ENCODE measurements at regions not wholly inside any gene's neighbourhood (a gene's known extent, or its start where the extent isn't known, plus 50 kb on each side); places are given as distances from the start of the nearest gene placed in this dataset.

GRCh38 chr19:5254944-5255343 is 85.7 kb downstream of the PTPRS start:
- peaks cover 3% of the 10 kb centered on the region for H3K4me1 Mint-ChIP-seq (ENCODE audit: low read depth, unreplicated experiment)
- peaks cover 12% of the 10 kb centered on the region for H3K9me3 Mint-ChIP-seq (ENCODE audit: unreplicated experiment)
- no peak for FAIRE-seq

GRCh38 chr19:5254543-5254942 is 86.1 kb downstream of the PTPRS start:
- Histone ChIP-seq H3K79me2 (ENCODE audit: insufficient read depth, low read length) (no peaks in the 10 kb centered on the region), H2AFZ (ENCODE audit: low read depth, low read length) (no peak overlapping the region), H3K27ac (ENCODE audit: low read depth, low read length) (no peak overlapping the region), H3K4me1 (ENCODE audit: insufficient read depth, low read length) (peaks cover 5% of the 10 kb centered on the region), H3K9ac (ENCODE audit: low read length) (no peak overlapping the region), H3K4me2 (ENCODE audit: low read length) (no peak overlapping the region), H3K36me3 (ENCODE audit: insufficient read depth, low read length) (peaks cover 6% of the 10 kb centered on the region), H4K20me1 (ENCODE audit: insufficient read depth, low read length) (no peaks in the 10 kb centered on the region), H3K27me3 (ENCODE audit: insufficient read depth, low read length) (no peaks in the 10 kb centered on the region), H3K9me3 (ENCODE audit: insufficient read depth, low read depth, low read length) (peaks cover 10% of the 10 kb centered on the region), H3K4me3 (ENCODE audit: insufficient read depth, low read depth, low read length) (no peak overlapping the region)
- Mint-ChIP-seq H3K27ac (ENCODE audit: unreplicated experiment) (no peak overlapping the region), H3K4me3 (ENCODE audit: unreplicated experiment) (no peak overlapping the region), H3K9me3 (ENCODE audit: unreplicated experiment) (peaks cover 12% of the 10 kb centered on the region), H3K27me3 (ENCODE audit: low read depth, unreplicated experiment) (no peaks in the 10 kb centered on the region), H3K36me3 (ENCODE audit: low read depth, unreplicated experiment) (peaks cover 44% of the 10 kb centered on the region), H3K4me1 (ENCODE audit: low read depth, unreplicated experiment) (peaks cover 3% of the 10 kb centered on the region)
- DNase-seq (ENCODE audit: low read depth) (no peak), FAIRE-seq (no peak)
- no peak for TF ChIP-seq CTCF (IDR thresholded peaks at IDR 0.05; ENCODE audit: insufficient read depth, low read depth, low read length)

More at GRCh38 chr19:5254944-5255343, 85.7 kb downstream of the PTPRS start:
- H3K27me3 Mint-ChIP-seq (ENCODE audit: low read depth, unreplicated experiment): no peaks in the 10 kb centered on the region
- H3K27ac ChIP-seq (ENCODE audit: low read depth, low read length): no peak overlapping the region
- H2AFZ ChIP-seq (ENCODE audit: low read depth, low read length): no peak overlapping the region
- no peak for DNase-seq (ENCODE audit: low read depth)
- H3K4me3 ChIP-seq (ENCODE audit: insufficient read depth, low read depth, low read length): no peak overlapping the region
- H3K9me3 ChIP-seq (ENCODE audit: insufficient read depth, low read depth, low read length): peaks cover 10% of the 10 kb centered on the region
- H4K20me1 ChIP-seq (ENCODE audit: insufficient read depth, low read length): no peaks in the 10 kb centered on the region
- TF ChIP-seq CTCF (IDR thresholded peaks at IDR 0.05; ENCODE audit: insufficient read depth, low read depth, low read length): no peak
- TF ChIP-seq EZH2 (IDR thresholded peaks at IDR 0.05; ENCODE audit: insufficient read depth, low read length): no peak
- H3K4me3 Mint-ChIP-seq (ENCODE audit: unreplicated experiment): no peak overlapping the region
- no peaks in the 10 kb centered on the region for H3K79me2 ChIP-seq (ENCODE audit: insufficient read depth, low read length)
- H3K4me1 ChIP-seq (ENCODE audit: insufficient read depth, low read length): peaks cover 5% of the 10 kb centered on the region
- H3K9ac ChIP-seq (ENCODE audit: low read length): no peak overlapping the region
- H3K4me2 ChIP-seq (ENCODE audit: low read length): no peak overlapping the region
- H3K36me3 Mint-ChIP-seq (ENCODE audit: low read depth, unreplicated experiment): peaks cover 41% of the 10 kb centered on the region
- H3K36me3 ChIP-seq (ENCODE audit: insufficient read depth, low read length): peaks cover 6% of the 10 kb centered on the region
- no peaks in the 10 kb centered on the region for H3K27me3 ChIP-seq (ENCODE audit: insufficient read depth, low read length)
- H3K27ac Mint-ChIP-seq (ENCODE audit: unreplicated experiment): no peak overlapping the region

GRCh38 chr19:5253406-5254110 is 87.1 kb downstream of the PTPRS start:
- peaks cover 12% of the 10 kb centered on the region for H3K9me3 Mint-ChIP-seq (ENCODE audit: unreplicated experiment)
- Histone ChIP-seq H3K4me2 (ENCODE audit: low read length) (no peak overlapping the region), H3K4me3 (ENCODE audit: insufficient read depth, low read depth, low read length) (no peak overlapping the region), H3K9ac (ENCODE audit: low read length) (no peak overlapping the region), H4K20me1 (ENCODE audit: insufficient read depth, low read length) (peaks cover 3% of the 10 kb centered on the region), H3K27me3 (ENCODE audit: insufficient read depth, low read length) (no peaks in the 10 kb centered on the region), H3K27ac (ENCODE audit: low read depth, low read length) (peak overlapping the region; percentile 25), H3K36me3 (ENCODE audit: insufficient read depth, low read length) (peaks cover 6% of the 10 kb centered on the region), H3K9me3 (ENCODE audit: insufficient read depth, low read depth, low read length) (peaks cover 10% of the 10 kb centered on the region), H3K79me2 (ENCODE audit: insufficient read depth, low read length) (no peaks in the 10 kb centered on the region), H2AFZ (ENCODE audit: low read depth, low read length) (no peak overlapping the region), H3K4me1 (ENCODE audit: insufficient read depth, low read length) (peaks cover 5% of the 10 kb centered on the region)
- FAIRE-seq (no peak), DNase-seq (ENCODE audit: low read depth) (peak; percentile 47)
- H3K36me3 Mint-ChIP-seq (ENCODE audit: low read depth, unreplicated experiment): peaks cover 41% of the 10 kb centered on the region
- H3K27me3 Mint-ChIP-seq (ENCODE audit: low read depth, unreplicated experiment): no peaks in the 10 kb centered on the region
- peak overlapping the region; percentile 27 for H3K4me3 Mint-ChIP-seq (ENCODE audit: unreplicated experiment)
- H3K27ac Mint-ChIP-seq (ENCODE audit: unreplicated experiment): peak overlapping the region; percentile 27
- H3K4me1 Mint-ChIP-seq (ENCODE audit: low read depth, unreplicated experiment): peaks cover 3% of the 10 kb centered on the region
- TF ChIP-seq EZH2 (IDR thresholded peaks at IDR 0.05; ENCODE audit: insufficient read depth, low read length): no peak
- TF ChIP-seq CTCF (IDR thresholded peaks at IDR 0.05; ENCODE audit: insufficient read depth, low read depth, low read length): no peak

Data from astrocyte (in vitro differentiated cells and primary cell).